CD4-positive, alpha-beta T cell (primary cell): ENCODE measurements at regions not wholly inside any gene's neighbourhood (a gene's known extent, or its start where the extent isn't known, plus 50 kb on each side); places are given as distances from the start of the nearest gene placed in this dataset.

Experiments
- ATAC-seq: fragments of 200-7000 bp; cut with Tn5 transposase; one replicate; pipeline ENCODE4 v1.10.0; 2022; ENCODE audit warnings: mild to moderate bottlenecking; ENCODE audit not compliant: poor library complexity
- CTCF ChIA-PET: fragments of 350-600 bp; sonication (Branson Sonifier 250); formaldehyde crosslinking; loops from one replicate; lab custom pipeline; 2021; ENCODE audit warnings: antibody characterized with exemption, inconsistent platforms; lab: Charles Lee
- POLR2A ChIA-PET: fragments of 350-600 bp; sonication (Branson Sonifier 250); formaldehyde crosslinking; loops from one replicate; lab custom pipeline; 2021; ENCODE audit warnings: antibody characterized with exemption, inconsistent platforms; lab: Charles Lee
- DNase-seq, 14 experiments: peaks; one replicate each; pipeline ENCODE4 v3.0.0-alpha.2; 2013 to 2020; ENCODE audit warnings: mixed read lengths in 2 of 14
- H3K27ac ChIP-seq, 2 donors: one replicate each; pipeline versions ENCODE4 v1.5.1 to v1.7.0; 2013; ENCODE audit warnings: low read length in 2 of 2, low read depth in 1 of 2, mild to moderate bottlenecking in 1 of 2
- H3K27me3 ChIP-seq, 2 experiments: 1 replicate in 1 of 2; 2 replicates in 1 of 2; pipeline versions ENCODE4 v1.6.1 to v1.7.0; 2013; ENCODE audit warnings: low read length in 2 of 2, control low read depth in 1 of 2, mild to moderate bottlenecking in 1 of 2, moderate library complexity in 1 of 2; ENCODE audit not compliant: insufficient read depth in 2 of 2, control insufficient read depth in 1 of 2
- H3K36me3 ChIP-seq: one replicate; pipeline ENCODE4 v1.6.1; 2013; ENCODE audit warnings: low read length, control low read depth; ENCODE audit not compliant: insufficient read depth
- H3K4me1 ChIP-seq: one replicate; pipeline ENCODE4 v1.6.1; 2013; ENCODE audit warnings: low read length, control low read depth; ENCODE audit not compliant: insufficient read depth
- H3K4me3 ChIP-seq: one replicate; pipeline ENCODE4 v1.5.1; 2013; ENCODE audit warnings: mild to moderate bottlenecking, low read length, moderate library complexity
- H3K9me3 ChIP-seq, 2 experiments: 1 replicate in 1 of 2; 2 replicates in 1 of 2; pipeline versions ENCODE4 v1.6.1 to v1.7.0; 2013; ENCODE audit warnings: low read length in 2 of 2, mild to moderate bottlenecking in 2 of 2, control low read depth in 1 of 2, moderate library complexity in 1 of 2; ENCODE audit not compliant: control insufficient read depth in 1 of 2, insufficient read depth in 1 of 2
- H3K27ac Mint-ChIP-seq: one replicate; pipeline ENCODE4 v1.8.0; 2020; ENCODE audit warnings: mixed read lengths
- H3K27me3 Mint-ChIP-seq: one replicate; pipeline ENCODE4 v1.8.0; 2021; ENCODE audit warnings: mixed read lengths
- H3K36me3 Mint-ChIP-seq: one replicate; pipeline ENCODE4 v1.8.0; 2021; ENCODE audit warnings: low read depth, mixed read lengths
- H3K4me1 Mint-ChIP-seq: one replicate; pipeline ENCODE4 v1.8.0; 2021; ENCODE audit warnings: low read depth, mixed read lengths
- H3K4me3 Mint-ChIP-seq: one replicate; pipeline ENCODE4 v1.8.0; 2020; ENCODE audit warnings: mild to moderate bottlenecking, mixed read lengths
- H3K9me3 Mint-ChIP-seq: one replicate; pipeline ENCODE4 v1.8.0; 2020; ENCODE audit warnings: mixed read lengths
- CTCF ChIP-seq: fragments of 200-600 bp; IDR thresholded peaks from one replicate; pipeline ENCODE4 v1.8.0; 2022; ENCODE audit warnings: antibody characterized with exemption, mild to moderate bottlenecking
- intact Hi-C, 2 experiments: fragments of 100-400 bp; cut with DNase I in 1 of 2; cut with micrococcal nuclease in 1 of 2; formaldehyde crosslinking; loops; one replicate each; pipeline versions ENCODE4 v1.15.1 to v1.9.0; 2023 to 2025; cut with DNase I, micrococcal nuclease

DNA sequence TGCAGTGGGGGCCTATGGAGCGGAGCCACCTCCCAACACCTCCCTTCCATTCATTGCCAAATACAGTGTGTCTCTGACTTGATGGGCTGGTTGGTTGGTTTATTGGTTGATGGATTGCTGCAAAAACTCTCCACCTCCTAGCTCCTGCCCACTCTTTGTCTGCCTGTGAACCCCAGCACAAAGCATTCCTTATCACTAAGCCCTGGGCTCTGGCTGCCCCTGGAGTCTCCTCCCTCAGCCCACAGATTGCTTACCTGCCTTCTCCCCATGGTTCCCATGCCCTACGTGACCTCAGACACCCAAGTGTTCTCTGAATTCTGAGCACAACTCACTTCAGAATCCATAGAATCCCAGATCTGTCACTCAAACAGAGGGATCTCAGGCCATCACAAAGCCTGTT is 139.1 kb upstream of the TPM1 start:
- Mint-ChIP-seq H3K9me3 (no peaks in the 10 kb centered on the region), H3K27me3 (peaks cover under 1% of the 10 kb centered on the region), H3K4me3 (no peak overlapping the region), H3K4me1 (no peaks in the 10 kb centered on the region), H3K36me3 (no peaks in the 10 kb centered on the region), H3K27ac (no peak overlapping the region)
- no peak overlapping the region for H3K4me3 ChIP-seq
- intact Hi-C loops = loop anchor here in 1 of 2 experiments (2.0 kb wide), 1 partner anchor 499 kb away; no protein-coding TSS in a partner anchor
- ChIA-PET POLR2A (no interaction called here), CTCF (no interaction called here)
- DNase-seq = no peak
- no peak overlapping the region for H3K27ac ChIP-seq
- H3K36me3 ChIP-seq = no peaks in the 10 kb centered on the region
- no peaks in the 10 kb centered on the region for H3K9me3 ChIP-seq
- no peak for TF ChIP-seq CTCF
- no peaks in the 10 kb centered on the region for H3K4me1 ChIP-seq
- H3K27me3 ChIP-seq = no peaks in the 10 kb centered on the region
- ATAC-seq = no peak

- H3K4me3 Mint-ChIP-seq = no peak overlapping the region
- Histone ChIP-seq H3K27ac (no peak overlapping the region), H3K27me3 (no peaks in the 10 kb centered on the region), H3K9me3 (no peaks in the 10 kb centered on the region), H3K36me3 (no peaks in the 10 kb centered on the region), H3K4me3 (no peak overlapping the region), H3K4me1 (no peaks in the 10 kb centered on the region)
- no peak overlapping the region for H3K27ac Mint-ChIP-seq
- CTCF ChIA-PET = no interaction called here
- ATAC-seq = no peak
- peak in 3 of 14 experiments; percentile 2 to 16 (median 13) for DNase-seq
- no peaks in the 10 kb centered on the region for H3K9me3 Mint-ChIP-seq
- no peaks in the 10 kb centered on the region for H3K4me1 Mint-ChIP-seq
- TF ChIP-seq CTCF = peak; percentile 69
- intact Hi-C loops = loop anchor here in 1 of 2 experiments (1.0 kb wide), 1 partner anchor 189 kb away; no protein-coding TSS in a partner anchor
- POLR2A ChIA-PET = no interaction called here
- no peaks in the 10 kb centered on the region for H3K36me3 Mint-ChIP-seq
- no peaks in the 10 kb centered on the region for H3K27me3 Mint-ChIP-seq
Observed at GRCh38 chr15:62904041-62904910, 138.3 kb upstream of the TPM1 start.

DNA sequence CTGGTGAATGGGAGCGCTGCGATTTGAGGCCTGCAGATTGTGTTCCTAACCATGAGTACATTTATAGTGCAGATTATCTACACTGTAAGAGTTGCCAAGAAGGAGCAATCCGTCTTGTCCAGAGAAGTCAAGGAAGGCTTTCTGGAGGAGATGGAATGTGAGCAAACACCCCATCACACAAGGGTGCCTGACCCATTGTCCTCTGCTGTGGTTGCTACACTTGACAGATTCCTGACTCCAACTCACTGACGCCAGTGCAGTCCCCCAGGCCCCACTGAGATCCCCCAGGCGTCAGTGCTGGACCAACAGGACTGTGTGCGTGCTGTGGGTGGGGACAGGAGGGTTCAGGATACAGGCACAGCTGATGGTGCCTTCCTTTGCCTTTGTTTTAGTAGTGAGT is 135.9 kb upstream of the TPM1 start:
- TF ChIP-seq CTCF = no peak
- H3K9me3 ChIP-seq = peaks cover 0 to 6% of the 10 kb centered on the region in 2 experiments
- H3K36me3 Mint-ChIP-seq = no peaks in the 10 kb centered on the region
- no peaks in the 10 kb centered on the region for H3K4me1 Mint-ChIP-seq
- intact Hi-C loops = no loop called here
- no peaks in the 10 kb centered on the region for H3K9me3 Mint-ChIP-seq
- ChIA-PET CTCF (no interaction called here), POLR2A (no interaction called here)
- no peak overlapping the region for H3K4me3 Mint-ChIP-seq
- no peak overlapping the region for H3K4me3 ChIP-seq
- no peaks in the 10 kb centered on the region for H3K36me3 ChIP-seq
- peaks cover 0 to 4% of the 10 kb centered on the region in 2 experiments for H3K27me3 ChIP-seq
- H3K27ac Mint-ChIP-seq = no peak overlapping the region
- H3K27ac ChIP-seq = no peak overlapping the region
- no peak for ATAC-seq
- no peaks in the 10 kb centered on the region for H3K27me3 Mint-ChIP-seq
- no peaks in the 10 kb centered on the region for H3K4me1 ChIP-seq
- no peak for DNase-seq
